Breast epithelium (tissue), 4 donors: ENCODE measurements at regions not wholly inside any gene's neighbourhood (a gene's known extent, or its start where the extent isn't known, plus 50 kb on each side); places are given as distances from the start of the nearest gene placed in this dataset.

Experiments used
- DNase-seq, 2 donors: peaks; one replicate each; pipeline ENCODE4 v3.0.0-alpha.2; 2019; ENCODE audit warnings: low spot score in 2 of 2
- H3K27ac ChIP-seq, 2 donors: fragments of 200-600 bp; sonication (generic) in 1 of 2; one replicate each; pipeline ENCODE4 v1.5.1; 2016 to 2019; ENCODE audit warnings: mild to moderate bottlenecking in 1 of 2
- H3K27me3 ChIP-seq, 2 donors: fragments of 200-600 bp; sonication (generic) in 1 of 2; one replicate each; pipeline versions ENCODE4 v1.5.1 to v1.6.0; 2017 to 2019; ENCODE audit warnings: control low read depth in 1 of 2, mild to moderate bottlenecking in 1 of 2
- H3K36me3 ChIP-seq: fragments of 200-600 bp; one replicate; pipeline ENCODE4 v1.5.1; 2019
- H3K4me1 ChIP-seq, 2 donors: fragments of 200-600 bp; sonication (generic); one replicate each; pipeline ENCODE4 v1.5.1; 2016 to 2019; ENCODE audit warnings: control low read depth in 1 of 2
- H3K4me3 ChIP-seq, 3 donors: fragments of 200-600 bp; sonication (generic); 1 replicate in 2 of 3; 2 replicates in 1 of 3; pipeline ENCODE4 v1.5.1; 2016 to 2019; ENCODE audit warnings: mild to moderate bottlenecking in 3 of 3, moderate library complexity in 2 of 3
- H3K9me3 ChIP-seq, 2 donors: fragments of 200-600 bp; sonication (generic) in 1 of 2; one replicate each; pipeline ENCODE4 v1.5.1; 2016 to 2019; ENCODE audit warnings: control low read depth in 1 of 2
- CTCF ChIP-seq, 3 donors: fragments of 450-650 bp; IDR thresholded peaks; one replicate each; pipeline ENCODE4 v1.5.1; 2016 to 2017; ENCODE audit warnings: antibody characterized with exemption in 3 of 3, mild to moderate bottlenecking in 3 of 3, moderate library complexity in 3 of 3
- POLR2A ChIP-seq: fragments of 450-650 bp; IDR thresholded peaks from one replicate; pipeline ENCODE4 v1.6.1; 2016; ENCODE audit warnings: antibody characterized with exemption, mild to moderate bottlenecking, moderate library complexity
- POLR2AphosphoS5 ChIP-seq, 3 donors: sonication (generic); formaldehyde crosslinking; IDR thresholded peaks; one replicate each; pipeline ENCODE4 v1.6.1; 2017; ENCODE audit warnings: antibody characterized with exemption in 3 of 3
- intact Hi-C: fragments of 100-400 bp; cut with DNase I; formaldehyde crosslinking; loops from one replicate; pipeline ENCODE4 v1.15.1; 2023; ENCODE audit warnings: low total_unique reads

DNA sequence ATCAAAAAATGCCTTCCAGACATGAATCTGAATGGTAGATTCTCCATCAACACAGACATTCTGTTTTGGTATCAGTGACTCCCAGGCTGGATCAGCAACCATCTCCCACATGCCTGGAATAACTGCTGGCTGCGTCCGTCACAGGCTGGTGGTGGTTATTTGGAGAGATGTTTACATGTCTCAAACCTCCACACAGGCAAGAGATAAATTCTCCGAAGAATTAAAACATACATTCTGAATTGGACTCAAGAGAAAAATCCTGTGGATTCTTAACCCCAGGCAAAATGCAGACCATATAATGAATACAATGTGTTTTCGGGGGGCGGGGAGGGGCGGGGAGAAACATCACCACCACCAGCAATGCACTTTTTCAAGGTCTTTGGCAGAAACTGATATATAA lies 108.2 kb downstream of the THBS2 start:
- peak overlapping the region; percentile 77 to 86 for H3K27ac ChIP-seq
- no peak for TF ChIP-seq POLR2A
- TF ChIP-seq POLR2AphosphoS5 (IDR thresholded peaks at IDR 0.05): no peak
- TF ChIP-seq CTCF (IDR thresholded peaks at IDR 0.05): no peak
- H3K4me1 ChIP-seq: no peaks in the 10 kb centered on the region
- H3K36me3 ChIP-seq: no peaks in the 10 kb centered on the region
- H3K27me3 ChIP-seq: no peaks in the 10 kb centered on the region
- intact Hi-C loops: no loop called here
- H3K9me3 ChIP-seq: peaks cover 0 to 10% of the 10 kb centered on the region in 2 donors
- peak overlapping the region in 1 of 3 donors; percentile 15 for H3K4me3 ChIP-seq
- no peak for DNase-seq

DNA sequence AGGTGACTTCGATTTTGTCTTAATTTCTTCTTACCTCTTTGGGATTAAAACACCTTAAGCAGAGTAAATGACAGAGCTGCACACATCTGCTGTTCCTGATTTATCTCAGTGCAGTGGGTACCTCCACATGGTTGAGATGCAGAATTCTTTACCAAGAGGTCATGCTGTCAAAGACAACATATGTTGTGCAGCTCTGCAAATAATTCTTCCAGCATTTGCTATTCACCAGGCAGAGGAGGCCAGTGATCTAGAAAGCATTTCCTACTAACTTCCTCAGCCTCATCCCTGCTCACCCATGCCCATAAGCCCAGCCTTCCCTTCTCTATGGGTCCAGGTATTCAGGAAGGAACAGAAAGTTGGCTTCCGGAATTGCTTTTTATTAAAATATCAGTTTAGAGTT lies 109.3 kb downstream of the THBS2 start:
- peaks cover 0 to under 1% of the 10 kb centered on the region in 2 donors for H3K9me3 ChIP-seq
- no peaks in the 10 kb centered on the region for H3K27me3 ChIP-seq
- no peak for DNase-seq
- peak overlapping the region in 1 of 2 donors; percentile 77 for H3K27ac ChIP-seq
- no peaks in the 10 kb centered on the region for H3K36me3 ChIP-seq
- no peak for TF ChIP-seq CTCF (IDR thresholded peaks at IDR 0.05)
- intact Hi-C loops: no loop called here
- no peak overlapping the region for H3K4me3 ChIP-seq
- H3K4me1 ChIP-seq: no peaks in the 10 kb centered on the region

DNA sequence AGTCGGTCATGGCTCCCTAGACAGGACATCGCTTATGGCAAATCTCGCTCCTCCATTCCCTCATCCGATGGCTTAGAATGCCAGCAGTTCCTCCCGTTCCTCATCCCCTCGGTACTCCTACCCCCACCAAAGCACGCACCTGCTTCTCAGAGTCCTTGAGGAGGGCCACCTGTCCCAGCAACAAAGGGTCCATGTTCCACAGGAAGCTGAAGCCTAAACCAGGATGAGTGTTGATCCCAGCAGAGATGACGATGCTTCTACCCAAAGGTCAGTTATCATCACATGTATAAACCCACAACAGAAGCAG lies 111.2 kb downstream of the THBS2 start:
- H3K4me1 ChIP-seq: no peaks in the 10 kb centered on the region
- intact Hi-C loops: no loop called here
- H3K36me3 ChIP-seq: no peaks in the 10 kb centered on the region
- H3K27ac ChIP-seq: peak overlapping the region; percentile 59 to 84
- no peak for DNase-seq
- no peaks in the 10 kb centered on the region for H3K27me3 ChIP-seq
- H3K9me3 ChIP-seq: no peaks in the 10 kb centered on the region
- no peak overlapping the region for H3K4me3 ChIP-seq
- no peak for TF ChIP-seq POLR2A
- no peak for TF ChIP-seq POLR2AphosphoS5 (IDR thresholded peaks at IDR 0.05)
- no peak for TF ChIP-seq CTCF (IDR thresholded peaks at IDR 0.05)

GRCh38 chr6:169141671-169142537 lies 111.7 kb downstream of the THBS2 start:
- Histone ChIP-seq H3K27ac (peak overlapping the region; percentile 59 to 84), H3K36me3 (no peaks in the 10 kb centered on the region)

More at GRCh38 chr6:169141671-169142537, 111.7 kb downstream of the THBS2 start:
- no peak overlapping the region for H3K4me3 ChIP-seq
- H3K27me3 ChIP-seq: no peaks in the 10 kb centered on the region
- TF ChIP-seq CTCF (IDR thresholded peaks at IDR 0.05) (no peak), POLR2AphosphoS5 (IDR thresholded peaks at IDR 0.05) (peak in 1 of 3 donors; percentile 47)
- intact Hi-C loops: no loop called here
- no peak for DNase-seq
- H3K4me1 ChIP-seq: no peaks in the 10 kb centered on the region
- H3K9me3 ChIP-seq: no peaks in the 10 kb centered on the region
